HG03460 (cell line): ENCODE measurements at regions not wholly inside any gene's neighbourhood (a gene's known extent, or its start where the extent isn't known, plus 50 kb on each side); places are given as distances from the start of the nearest gene placed in this dataset.

ENCODE experiments used
- ATAC-seq: cut with Tn5 transposase; IDR thresholded peaks from one replicate; pipeline ENCODE4 v1.9.1; 2021; ENCODE audit not compliant: unreplicated experiment

DNA sequence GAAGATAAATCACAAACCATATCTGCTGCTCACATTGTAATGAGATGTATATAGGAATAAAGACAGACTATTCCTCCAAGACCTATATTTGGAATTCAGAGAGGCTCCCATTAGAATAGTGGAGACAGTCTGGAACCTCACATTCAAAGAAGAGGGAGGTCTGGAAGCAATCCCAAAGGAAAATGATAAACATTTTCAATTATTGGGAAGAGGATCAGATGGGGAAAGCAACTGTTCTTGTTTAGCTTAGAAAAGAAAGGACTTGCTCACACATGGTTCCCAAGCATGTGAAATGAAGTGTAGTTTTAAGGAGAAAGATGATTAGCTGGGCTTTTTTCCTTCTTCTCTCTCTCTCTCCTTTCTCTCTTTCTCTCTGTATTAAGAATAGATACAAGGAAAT, 193.0 kb upstream of the LMNTD1 start:
- no peak for ATAC-seq

DNA sequence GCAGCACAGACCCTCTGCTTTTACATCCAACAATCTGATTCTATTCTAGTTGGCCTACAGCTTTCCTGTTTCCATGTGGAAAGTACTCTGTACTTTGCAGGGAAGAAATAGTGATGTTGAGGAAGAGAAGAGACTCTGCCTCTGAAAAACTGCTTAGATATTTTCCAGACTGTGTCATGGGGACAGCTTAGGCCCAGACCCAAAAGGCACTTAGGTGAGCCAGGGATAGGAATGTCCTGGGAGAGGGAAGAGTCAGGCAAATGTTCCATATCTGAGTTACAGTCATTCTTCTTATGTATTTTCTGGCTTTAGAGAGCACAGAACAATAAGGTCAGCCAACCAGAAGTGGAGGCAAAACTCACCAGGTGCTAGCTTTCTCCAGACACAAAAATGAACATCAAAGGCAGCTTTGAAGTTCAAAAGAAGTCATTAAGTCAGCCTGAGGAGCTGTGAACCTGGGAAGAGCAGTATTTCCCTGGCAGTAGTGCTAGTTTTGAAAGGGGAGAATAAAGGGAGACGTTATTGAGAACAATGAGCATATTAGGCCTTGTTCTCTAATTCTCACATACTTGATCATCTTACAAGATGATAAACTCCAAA, 199.7 kb upstream of the LMNTD1 start:
- no peak for ATAC-seq

DNA sequence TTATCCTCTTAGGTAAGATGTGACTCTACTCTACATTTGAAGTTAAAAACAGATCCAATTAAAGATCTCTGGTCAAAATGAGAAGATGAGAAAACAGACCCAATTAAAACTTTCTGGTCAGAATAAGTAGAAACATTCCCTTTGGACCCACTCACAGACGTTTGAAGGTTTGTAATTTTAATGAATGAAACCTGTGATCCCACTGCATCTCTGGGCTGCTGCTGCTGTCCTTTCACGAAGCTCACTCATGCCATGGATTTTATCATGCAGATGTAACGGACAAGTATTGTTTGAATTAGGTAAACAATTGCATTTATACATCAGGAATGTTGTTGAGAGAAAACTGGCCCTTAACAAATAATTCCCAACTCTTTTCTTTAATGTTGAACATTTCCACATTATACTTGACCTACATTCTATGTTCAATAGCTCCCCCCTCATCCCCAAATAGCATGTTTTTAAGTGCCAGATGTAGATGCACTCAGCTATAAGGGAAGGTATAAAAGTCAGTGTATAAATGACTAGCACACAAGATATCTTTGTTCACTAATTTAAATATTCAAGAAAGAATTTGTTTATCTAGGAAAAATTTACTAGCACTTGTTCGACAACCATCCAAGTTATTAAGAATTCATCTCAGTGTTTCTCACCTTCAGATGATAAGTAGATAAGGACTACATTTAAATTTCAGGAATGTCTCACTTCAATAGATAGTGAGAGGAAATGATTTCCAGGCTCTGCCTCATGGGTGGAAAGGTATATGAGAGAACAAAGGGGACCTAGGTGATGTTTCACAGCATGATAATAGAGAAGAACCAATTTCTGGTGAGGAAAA, 202.3 kb upstream of the LMNTD1 start:
- no peak for ATAC-seq

DNA sequence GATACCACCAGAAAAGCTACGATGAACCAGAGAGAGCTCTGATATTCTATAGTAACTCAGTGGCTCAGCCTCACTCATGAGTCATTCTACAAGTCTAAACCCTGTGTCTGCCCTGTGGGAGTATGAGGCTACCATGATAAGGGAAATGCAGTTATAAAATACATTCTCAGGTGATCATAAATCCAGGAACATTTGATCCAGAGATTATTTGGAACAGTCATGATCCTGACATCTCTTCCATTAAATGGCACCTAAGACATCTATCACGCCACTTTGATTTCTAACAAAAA, 202.6 kb upstream of the RASSF8 start:
- no peak for ATAC-seq

DNA sequence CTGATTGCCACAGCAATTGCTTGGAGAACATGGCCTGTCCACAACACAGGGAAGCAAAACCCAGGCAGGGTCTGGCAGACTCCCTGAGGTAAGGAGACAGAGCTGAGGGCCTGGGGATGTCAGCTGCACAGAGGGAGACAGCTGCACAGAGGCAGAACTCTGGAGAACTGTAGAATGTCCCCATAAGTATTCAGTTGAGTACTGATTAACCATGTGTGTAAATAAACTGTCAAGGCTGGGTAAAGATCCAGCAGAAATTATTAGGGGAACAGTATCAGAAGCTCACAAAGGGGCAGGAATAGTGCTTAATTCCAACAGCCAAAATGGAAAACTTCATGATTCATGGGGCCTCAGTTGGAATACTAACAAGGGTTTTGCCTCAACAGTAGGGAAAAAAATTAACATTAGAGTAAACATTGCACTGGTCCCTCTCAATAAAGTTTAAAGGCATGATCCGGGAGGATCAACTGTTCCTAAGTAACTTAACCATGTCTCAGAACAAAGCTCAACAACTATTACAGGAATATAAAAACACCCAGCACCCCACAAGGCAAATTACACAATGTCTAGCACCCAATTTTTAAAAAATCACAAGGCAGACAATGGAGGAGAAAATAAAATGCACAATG, 201.3 kb upstream of the RASSF8 start:
- no peak for ATAC-seq

DNA sequence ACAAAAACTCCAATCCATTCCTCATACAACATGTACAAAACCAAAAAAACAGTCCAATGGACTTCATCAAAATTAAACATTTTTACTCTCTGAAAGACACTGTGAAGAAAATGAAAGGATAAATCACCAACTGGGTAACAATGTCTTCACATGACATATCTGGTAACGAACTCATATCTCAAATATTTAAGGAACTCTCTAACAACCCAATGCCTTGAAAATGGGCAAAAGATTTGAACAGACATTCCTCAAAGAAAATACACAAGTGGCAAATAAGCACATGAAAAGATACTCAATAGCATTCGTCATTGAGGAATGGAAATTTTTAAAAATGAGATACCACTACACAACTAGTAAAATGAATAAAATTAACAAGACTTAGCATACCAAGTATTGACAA, 198.7 kb upstream of the RASSF8 start:
- no peak for ATAC-seq

DNA sequence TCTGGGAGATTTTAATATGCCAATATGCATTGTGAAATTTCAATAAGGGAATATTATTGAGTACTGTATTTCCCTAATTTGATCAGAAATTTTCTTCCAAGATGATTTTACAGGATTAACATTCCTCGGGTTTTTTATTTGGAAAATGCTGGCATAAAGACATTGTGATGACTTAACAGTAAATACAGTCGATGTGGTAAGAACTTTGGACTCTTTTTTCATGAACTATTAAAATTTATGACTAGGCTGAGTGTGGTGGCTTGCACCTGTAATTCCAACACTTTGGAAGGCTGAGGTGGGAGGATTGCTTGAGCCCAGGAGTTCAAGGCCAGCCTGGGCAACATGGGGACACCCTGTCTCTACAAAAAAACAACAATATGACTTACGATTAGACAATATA, 197.1 kb upstream of the RASSF8 start:
- ATAC-seq: no peak

DNA sequence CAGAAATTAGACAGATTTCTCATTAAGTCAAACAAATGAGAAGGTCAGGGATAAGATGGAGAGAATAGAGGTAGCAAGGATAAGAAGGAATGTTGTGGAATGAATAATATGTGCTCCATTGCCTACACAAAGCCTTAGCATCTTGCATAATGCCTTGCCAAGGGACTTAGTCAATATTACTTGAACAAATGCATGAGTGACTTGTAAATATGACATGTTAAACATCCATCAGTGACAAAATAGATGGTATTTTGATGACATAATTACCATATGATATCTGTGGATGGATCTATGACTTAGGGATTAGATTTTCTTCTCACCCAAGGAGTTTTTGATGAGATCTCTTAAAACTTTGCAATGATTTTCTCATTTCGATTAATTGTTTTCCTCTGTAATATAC, 194.1 kb upstream of the RASSF8 start:
- no peak for ATAC-seq

DNA sequence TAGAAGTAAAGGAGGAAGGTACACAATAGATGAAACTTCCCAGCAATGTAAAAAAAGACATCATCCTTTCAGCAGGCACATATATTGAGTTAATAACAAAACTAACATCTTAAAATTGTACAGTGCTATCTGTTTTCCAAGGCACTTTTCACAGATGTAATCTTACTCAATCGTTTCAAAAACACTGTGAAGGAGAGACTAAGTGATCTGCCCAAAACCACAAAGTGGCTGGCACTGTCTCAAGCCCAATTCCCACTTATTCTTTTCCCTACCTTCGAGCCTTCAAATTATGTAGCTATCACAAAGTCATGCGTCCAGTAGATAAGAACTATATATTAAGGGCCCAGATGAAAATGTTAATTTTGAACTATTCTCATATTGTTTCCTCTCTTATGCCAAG, 193.6 kb upstream of the RASSF8 start:
- no peak for ATAC-seq

DNA sequence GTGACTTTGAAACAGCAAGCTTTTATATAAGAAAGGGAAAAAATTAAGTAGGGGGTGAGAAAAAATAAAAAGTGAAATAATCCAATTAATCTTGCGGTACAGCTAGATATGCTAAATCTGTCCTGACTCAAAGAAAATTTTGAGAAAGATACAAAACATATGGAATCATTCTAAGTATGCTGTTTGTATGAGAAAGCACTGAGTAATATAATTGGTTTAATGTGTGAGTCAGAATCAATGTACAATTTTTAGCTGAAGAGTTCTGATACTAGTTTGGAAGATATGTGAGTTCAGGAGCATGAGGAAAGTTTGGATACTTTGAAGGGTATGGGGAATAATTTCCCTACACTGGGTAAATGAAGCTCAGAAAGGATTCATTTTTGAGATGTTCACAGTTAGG, 190.9 kb upstream of the RASSF8 start:
- ATAC-seq: no peak

DNA sequence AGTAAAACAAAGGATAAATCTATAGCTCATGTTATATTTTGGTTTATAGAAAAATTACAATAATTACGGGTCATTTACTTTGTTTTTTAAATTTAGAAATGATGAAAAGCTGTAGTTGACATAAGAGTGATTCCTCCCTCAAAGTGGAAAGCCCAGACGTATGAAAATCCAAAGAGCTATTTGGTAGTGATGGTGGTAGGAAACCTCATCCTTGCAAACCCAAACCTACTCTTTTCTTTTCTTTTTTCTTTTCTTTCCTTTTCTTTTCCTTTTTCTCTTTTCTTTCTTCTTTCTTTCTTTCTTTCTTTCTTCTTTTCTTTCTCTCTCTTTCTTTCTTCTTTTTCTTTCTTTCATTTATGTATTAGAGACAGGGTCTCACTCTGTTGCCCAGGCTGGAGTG, 190.3 kb upstream of the RASSF8 start:
- ATAC-seq: no peak

DNA sequence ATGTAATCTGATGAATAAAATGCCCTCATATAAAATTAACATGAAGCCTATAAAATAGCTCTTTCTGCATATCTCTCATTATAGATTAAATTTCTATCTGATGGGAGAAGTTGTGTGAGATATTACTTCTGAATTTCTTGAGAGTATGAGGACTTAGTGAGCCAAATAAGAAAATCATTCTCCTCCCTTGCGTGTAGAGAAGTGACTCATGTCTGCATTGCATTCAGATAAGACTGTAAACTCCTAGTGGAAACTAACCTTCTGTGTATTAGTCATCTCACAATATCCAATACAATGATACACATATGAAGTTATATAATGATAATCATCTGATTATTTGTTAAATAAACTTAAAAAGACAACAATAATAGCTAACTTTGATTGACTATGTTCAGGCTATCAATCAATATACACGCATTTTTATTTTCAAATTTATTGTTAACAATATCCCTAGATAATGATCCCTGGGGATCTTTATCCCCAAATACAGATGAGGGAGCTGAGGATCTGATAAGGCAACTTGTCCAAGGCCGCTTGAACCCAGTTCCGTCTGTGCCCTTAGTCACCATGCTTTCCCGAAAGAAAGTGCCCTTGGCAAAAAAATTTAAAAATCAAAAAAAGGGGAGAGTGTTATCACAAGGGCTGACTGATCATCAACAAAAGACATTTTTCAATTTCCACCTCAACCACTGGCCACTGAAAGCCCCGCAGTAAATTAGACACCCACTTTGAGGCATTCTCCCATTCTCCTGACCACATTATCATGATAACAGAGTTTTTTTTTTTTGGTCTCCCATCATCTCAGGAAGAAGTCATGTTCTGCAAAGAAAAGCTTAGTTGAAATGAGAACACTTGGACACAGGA, 189.2 kb upstream of the RASSF8 start:
- no peak for ATAC-seq

DNA sequence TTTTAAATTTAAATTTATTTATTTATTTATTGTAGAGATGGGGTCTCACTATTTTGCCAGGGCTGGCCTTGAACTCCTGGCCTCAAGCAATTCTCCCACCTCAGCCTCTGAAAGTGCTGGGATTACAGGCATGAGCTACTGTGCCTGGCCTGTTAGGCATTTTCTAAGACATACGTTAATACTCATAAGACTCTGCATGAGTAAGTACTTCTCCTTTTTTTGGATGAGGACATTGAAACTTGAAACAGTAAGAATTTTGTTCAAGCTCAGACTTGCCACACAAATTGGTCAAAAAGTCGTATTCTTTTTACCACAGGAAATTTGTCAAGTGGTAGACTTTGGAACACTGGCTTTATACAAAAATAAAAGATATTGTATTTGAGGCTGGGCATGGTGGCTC, 187.4 kb upstream of the RASSF8 start:
- ATAC-seq: no peak

DNA sequence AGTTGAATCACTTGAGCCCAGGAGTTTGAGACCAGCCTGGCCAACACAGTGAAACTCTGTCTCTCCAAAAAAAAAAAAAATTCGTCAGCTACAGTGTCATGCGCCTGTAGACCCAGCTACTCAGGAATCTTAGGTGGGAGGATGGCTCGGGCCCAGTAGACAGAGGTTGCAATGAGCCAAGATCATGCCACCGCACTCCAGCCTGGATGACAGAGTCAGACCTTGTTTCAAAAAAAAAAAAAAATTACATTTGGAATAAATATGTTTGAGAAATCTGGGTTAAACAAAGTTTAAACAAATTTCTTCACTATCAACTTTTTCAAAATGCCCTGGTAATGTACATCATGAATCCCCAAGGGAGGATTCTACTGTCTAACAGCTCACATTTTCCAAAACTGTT, 187.0 kb upstream of the RASSF8 start:
- no peak for ATAC-seq

DNA sequence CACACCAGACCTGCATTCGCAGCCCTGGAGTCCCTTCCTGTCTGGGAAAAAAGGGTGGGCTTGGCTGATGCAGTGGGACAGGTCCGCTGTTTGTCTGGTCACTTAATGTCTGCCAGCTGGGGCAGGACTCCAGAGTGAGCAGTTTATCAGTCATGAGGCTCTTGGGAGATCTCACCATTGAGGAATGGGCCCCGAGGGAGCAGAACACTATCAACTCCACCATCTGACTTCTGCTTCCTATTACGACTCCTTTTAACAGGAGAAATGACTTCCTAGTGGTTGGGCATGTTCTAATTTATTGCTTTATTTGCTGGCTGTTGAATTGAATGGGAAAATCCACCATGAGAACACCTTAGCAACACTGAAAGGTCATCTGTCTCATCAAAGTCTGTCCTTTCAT, 182.5 kb upstream of the RASSF8 start:
- ATAC-seq: no peak

DNA sequence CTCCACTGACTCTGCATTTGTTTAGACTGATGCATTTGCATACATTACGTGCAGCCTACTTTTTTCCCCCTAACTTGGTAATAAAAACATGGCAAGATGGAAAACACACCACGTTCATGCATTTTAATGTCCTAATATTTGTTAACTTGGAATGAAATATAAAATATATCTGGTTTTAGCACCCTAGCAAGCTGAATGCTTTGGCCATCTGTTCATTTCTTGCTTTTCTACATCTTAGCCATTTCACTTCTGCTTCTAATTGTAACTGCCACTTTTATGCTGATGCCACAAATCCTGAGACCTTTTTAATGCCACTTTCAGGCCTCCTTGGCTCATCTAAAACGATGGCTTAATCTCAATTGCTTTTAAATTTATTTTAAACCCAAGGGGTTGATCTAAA, 177.7 kb upstream of the RASSF8 start:
- ATAC-seq: no peak

DNA sequence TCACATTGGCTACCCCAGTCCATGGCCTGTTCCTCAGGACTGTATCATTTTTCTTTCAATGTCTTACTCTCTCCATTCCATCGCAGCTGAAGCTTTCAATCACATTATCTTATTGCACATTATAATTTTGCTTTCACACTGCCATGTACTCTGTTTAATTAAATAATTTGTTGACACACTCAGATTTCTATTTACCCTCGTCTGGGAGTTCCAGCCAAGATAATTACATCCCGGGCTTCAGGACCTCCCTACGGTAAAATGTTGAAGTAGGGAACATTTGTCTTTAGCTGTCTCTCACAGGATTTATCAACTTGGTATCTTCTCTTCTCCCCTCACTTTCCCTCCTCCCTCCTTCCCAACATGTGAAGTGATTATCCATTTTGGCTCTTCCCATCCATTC, 177.2 kb upstream of the RASSF8 start:
- no peak for ATAC-seq

DNA sequence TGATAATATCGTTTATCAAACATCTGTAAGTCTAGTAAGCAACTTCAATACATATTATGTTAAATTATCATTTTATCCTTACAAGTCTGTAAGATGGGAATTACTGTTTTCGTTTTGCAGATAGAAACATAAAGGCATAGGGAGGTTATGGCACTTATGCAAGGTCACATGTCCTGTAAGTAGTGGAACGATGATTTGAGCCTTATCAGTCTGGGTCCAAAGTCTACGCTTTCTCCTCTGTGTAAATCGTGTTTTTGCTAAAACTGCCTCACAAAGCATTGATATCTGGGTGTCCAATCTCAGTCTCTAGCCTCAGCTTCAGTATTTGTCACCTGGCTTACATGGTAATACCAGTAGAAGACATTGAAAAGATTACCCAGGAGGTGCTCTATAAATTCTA, 174.9 kb upstream of the RASSF8 start:
- no peak for ATAC-seq

DNA sequence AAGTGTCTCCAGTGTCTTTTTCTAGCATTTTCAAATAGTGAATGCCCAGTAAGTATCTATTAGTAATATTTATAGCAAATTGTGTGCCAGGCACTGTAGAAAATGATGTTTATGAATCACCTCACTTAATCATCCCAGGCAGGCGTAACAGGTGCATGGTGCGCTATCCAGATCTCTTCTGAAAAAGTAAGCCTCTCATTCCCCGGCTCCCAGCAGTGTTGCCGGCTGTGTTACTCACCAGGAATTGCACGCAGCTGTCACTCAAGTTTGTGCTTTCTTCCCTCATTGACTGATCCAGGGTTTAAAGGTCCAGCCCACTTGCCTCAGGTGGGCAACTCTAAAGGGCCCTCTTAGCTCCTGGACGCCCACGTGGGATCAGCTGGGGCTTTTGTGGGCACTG, 173.8 kb upstream of the RASSF8 start:
- no peak for ATAC-seq

DNA sequence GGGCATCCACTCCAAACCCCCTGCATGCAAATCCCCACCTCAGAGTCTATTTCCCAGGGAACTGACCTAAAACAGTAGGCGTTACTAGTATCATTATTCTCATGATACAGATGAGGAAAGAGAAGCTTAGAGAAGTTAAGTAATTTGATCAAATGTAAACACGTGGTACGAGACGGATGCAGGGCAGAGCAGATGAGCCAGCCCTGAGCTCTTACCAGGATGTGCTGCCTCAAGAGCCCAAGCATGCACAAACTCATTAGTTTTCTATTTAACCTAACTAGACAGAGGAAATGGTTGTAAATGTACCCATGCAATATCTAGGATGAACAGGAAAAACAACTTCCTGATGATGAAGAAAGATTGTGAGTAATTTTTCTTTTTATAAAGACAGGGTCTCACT, 173.3 kb upstream of the RASSF8 start:
- no peak for ATAC-seq

DNA sequence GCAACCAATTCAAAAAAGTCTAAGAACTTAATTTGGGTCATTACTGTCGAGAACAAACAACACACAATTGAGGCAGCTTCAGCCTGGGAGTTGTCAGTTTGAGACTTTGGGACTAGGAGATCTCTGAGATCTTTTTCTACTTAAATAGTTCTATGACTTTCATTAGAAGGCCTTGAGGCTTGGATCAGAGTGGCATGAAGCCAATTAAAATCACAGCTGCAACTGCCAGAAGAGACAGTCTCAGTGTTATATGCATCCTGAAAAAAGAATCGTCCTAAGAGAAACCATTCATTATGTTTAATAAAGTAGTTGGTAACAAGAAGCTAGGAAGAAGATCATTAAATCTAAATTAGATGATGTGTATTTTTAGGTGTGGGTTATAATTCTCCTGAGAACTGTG, 170.8 kb upstream of the RASSF8 start:
- no peak for ATAC-seq
